Vagina (tissue), 2 donors: ENCODE measurements at regions not wholly inside any gene's neighbourhood (a gene's known extent, or its start where the extent isn't known, plus 50 kb on each side); places are given as distances from the start of the nearest gene placed in this dataset.

Source experiments
- CTCF ChIP-seq, 3 experiments: fragments of 450-650 bp in 2 of 3; fragments of 200-600 bp in 1 of 3; sonication (generic) in 1 of 3; IDR thresholded peaks; one replicate each; pipeline ENCODE4 v1.5.1; 2017 to 2019; ENCODE audit warnings: antibody characterized with exemption in 3 of 3, mild to moderate bottlenecking in 2 of 3, moderate library complexity in 2 of 3
- POLR2AphosphoS5 ChIP-seq, 2 donors: sonication (generic); formaldehyde crosslinking; IDR thresholded peaks; one replicate each; pipeline ENCODE4 v1.9.0; 2017; ENCODE audit warnings: antibody characterized with exemption in 2 of 2, mild to moderate bottlenecking in 2 of 2, low read depth in 1 of 2; ENCODE audit not compliant: insufficient read depth in 1 of 2

GRCh38 chr3:4174791-4175190 is 128.4 kb upstream of the SETMAR start:
- no peak for TF ChIP-seq POLR2AphosphoS5 (IDR thresholded peaks at IDR 0.05; ENCODE audit: insufficient read depth in 1 of 2, low read depth in 1 of 2)
- no peak for TF ChIP-seq CTCF (IDR thresholded peaks at IDR 0.05)
